Stimulated activated CD8-positive, alpha-beta memory T cell treated with anti-CD3 and anti-CD28 coated beads, Interleukin-4, amount 100 ng/mL, for 48 hours (primary cell): ENCODE measurements at regions not wholly inside any gene's neighbourhood (a gene's known extent, or its start where the extent isn't known, plus 50 kb on each side); places are given as distances from the start of the nearest gene placed in this dataset.
"Not testable (repeated sequence)": the region's sequence is repeated elsewhere in the genome, so short reads cannot be mapped to it uniquely, and the experiment has no call there.

Experiments used
- DNase-seq: peaks from one replicate; pipeline ENCODE4 v3.0.0-alpha.2; 2020

GRCh38 chr13:91031508-91031907 is 316.0 kb upstream of the MIR17HG start:
- no peak for DNase-seq

GRCh38 chr13:91032104-91032503 is 315.4 kb upstream of the MIR17HG start:
- DNase-seq = no peak

- no peak for DNase-seq
Measured at GRCh38 chr13:91036886-91037285, 310.6 kb upstream of the MIR17HG start.

- DNase-seq = no peak
Measured at GRCh38 chr13:91042870-91043269, 304.6 kb upstream of the MIR17HG start.

GRCh38 chr13:91045351-91046034 is 302.0 kb upstream of the MIR17HG start:
- DNase-seq = no peak

- no peak for DNase-seq
Measured at GRCh38 chr13:91046715-91047327, 300.7 kb upstream of the MIR17HG start.

GRCh38 chr13:91050970-91051369 is 296.5 kb upstream of the MIR17HG start:
- no peak for DNase-seq

- no peak for DNase-seq
Measured at GRCh38 chr13:91052876-91053275, 294.6 kb upstream of the MIR17HG start.

GRCh38 chr13:91053318-91054065 is 294.0 kb upstream of the MIR17HG start:
- DNase-seq = no peak

GRCh38 chr13:91054902-91055301 is 292.6 kb upstream of the MIR17HG start:
- no peak for DNase-seq

- no peak for DNase-seq
Measured at GRCh38 chr13:91056746-91057145, 290.7 kb upstream of the MIR17HG start.

- DNase-seq = not testable (repeated sequence)
Measured at GRCh38 chr13:91057507-91057906, 290.0 kb upstream of the MIR17HG start.

GRCh38 chr13:91058066-91058465 is 289.4 kb upstream of the MIR17HG start:
- no peak for DNase-seq

- no peak for DNase-seq
Measured at GRCh38 chr13:91058919-91059318, 288.6 kb upstream of the MIR17HG start.

- DNase-seq = no peak
Measured at GRCh38 chr13:91066745-91067144, 280.7 kb upstream of the MIR17HG start.

GRCh38 chr13:91072486-91072885 is 275.0 kb upstream of the MIR17HG start:
- DNase-seq = no peak

- no peak for DNase-seq
Measured at GRCh38 chr13:91074091-91074490, 273.4 kb upstream of the MIR17HG start.

GRCh38 chr13:91076830-91077229 is 270.7 kb upstream of the MIR17HG start:
- no peak for DNase-seq

GRCh38 chr13:91078093-91078679 is 269.3 kb upstream of the MIR17HG start:
- DNase-seq = no peak

- no peak for DNase-seq
Measured at GRCh38 chr13:91079176-91079575, 268.3 kb upstream of the MIR17HG start.

- DNase-seq = no peak
Measured at GRCh38 chr13:91085127-91085526, 262.4 kb upstream of the MIR17HG start.

GRCh38 chr13:91086936-91087716 is 260.4 kb upstream of the MIR17HG start:
- DNase-seq = no peak

GRCh38 chr13:91097269-91097668 is 250.2 kb upstream of the MIR17HG start:
- no peak for DNase-seq
